ENCODE measurements at regions not wholly inside any gene's neighbourhood (a gene's known extent, or its start where the extent isn't known, plus 50 kb on each side); places are given as distances from the start of the nearest gene placed in this dataset.

DNA sequence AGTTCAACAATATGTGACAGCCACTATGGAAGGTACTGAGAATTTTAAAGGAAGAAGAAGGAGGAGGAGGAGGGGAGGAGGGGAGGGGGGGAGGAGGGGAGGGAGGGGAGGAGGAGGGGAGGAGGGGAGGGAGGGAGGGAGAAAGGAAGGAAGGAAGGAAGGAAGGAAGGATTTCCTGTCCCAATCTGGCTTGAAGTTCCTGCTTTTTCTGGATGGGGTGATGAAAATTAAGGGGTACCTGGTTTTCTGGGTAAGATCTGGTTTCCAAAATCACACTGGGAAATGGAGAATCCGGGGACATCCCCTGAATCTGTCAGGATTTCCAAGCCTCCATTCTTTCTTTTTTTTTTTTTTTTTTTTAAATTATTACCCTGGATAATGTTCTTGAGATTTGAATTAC is 271.8 kb downstream of the MTX2 start:
- DNase-seq (ENCODE audit: low read depth): no peak

DNA sequence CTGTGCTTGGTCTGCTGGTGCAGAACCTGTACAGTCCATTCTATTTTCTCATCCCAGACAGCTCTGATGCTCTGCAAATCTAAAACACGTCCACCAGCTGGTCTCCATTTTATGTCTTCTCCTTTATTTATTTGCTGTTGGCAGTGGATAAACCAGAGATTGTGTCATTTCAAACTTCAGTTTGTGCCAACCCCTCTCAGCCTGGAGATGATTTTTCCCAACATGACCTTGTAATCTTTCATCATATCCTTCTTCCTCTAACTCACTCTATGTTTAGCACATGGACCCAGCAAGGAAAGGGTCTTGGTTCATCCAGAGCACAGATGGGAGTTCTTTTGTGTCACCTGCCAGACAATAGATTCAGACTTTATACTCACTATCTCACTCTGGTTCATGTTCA is 273.2 kb downstream of the MTX2 start:
- DNase-seq (ENCODE audit: low read depth): no peak

DNA sequence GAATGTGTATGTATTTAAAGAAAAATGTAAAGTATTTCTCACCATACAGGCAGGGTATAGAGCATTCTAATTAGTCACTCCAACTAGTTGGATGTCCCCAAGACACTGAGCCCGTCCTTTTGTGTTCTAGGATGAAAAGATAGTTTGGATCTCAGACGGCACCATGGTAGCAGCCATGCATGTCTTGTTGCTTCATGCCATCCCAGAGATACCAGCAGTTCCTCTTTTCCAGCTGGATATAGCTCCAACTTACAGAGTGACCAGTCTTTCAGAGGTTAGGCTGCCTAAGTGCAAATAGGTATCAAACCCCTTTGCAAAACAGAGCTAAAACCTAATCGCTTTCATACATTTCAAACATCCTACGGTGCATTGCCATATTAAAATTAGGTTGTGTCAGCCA is 275.3 kb downstream of the MTX2 start:
- DNase-seq (ENCODE audit: low read depth): no peak

DNA sequence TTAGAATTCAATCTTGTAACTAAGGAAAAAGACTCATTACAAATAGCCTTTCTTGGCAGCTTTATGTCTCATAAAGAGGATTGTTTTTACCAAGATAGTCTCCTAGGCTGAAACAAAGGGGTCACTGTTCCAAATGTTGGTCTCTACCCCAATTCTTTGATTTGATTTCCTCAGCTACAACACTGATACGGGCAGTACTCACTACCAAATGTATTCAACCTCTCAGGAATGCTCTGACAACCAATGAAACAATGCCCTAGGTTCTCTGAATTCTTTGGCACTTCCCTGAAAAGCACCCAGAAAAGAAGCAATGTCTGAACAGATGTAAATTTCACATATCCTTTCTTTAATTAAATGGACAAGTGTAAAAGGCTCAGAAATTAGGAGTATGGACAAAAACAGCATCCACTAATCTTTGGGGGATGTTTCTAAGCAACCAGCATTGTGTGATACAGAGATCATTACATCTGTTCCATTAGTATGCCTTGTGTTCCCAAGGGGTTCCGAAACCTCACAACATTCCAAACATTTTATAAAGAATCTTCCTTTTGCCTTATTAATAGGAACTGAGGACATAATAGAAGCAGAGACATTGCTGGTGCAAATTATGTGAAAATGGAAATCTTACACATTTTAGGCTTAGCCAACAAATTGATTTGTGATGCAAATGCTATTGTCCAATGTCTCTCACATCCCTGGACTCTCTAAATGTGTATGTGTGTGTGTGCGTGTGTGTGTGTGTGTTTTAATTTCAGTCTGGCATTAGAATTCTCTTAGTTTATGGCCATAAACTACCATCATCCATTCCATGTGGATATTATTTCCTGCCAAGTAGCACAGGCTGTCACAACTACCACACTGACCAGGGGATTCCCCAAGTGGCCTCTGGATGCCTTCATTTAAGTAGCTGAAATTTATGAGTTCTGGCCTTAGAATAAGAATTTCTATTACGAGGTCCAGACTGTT is 276.0 kb downstream of the MTX2 start:
- no peak for DNase-seq (ENCODE audit: low read depth)

DNA sequence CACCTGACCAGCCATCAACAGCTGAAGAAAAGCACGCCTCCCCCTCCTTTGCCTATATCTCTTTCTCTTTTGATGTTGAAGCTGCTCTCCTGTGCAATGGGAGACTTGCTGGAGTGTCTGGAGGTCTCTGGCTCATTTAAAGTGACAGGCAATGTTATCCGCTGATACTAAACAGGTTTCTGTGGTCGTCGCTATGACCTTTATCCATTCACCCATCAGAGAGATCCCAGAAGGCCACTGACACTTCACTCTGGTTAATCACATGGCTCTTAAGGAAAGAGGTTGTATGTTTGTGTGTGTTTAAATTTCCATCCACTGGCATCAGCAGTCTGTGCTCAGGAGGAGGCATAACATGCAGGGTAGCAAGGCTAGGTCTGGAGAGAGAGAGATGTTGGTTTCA is 277.3 kb downstream of the MTX2 start:
- no peak for DNase-seq (ENCODE audit: low read depth)

DNA sequence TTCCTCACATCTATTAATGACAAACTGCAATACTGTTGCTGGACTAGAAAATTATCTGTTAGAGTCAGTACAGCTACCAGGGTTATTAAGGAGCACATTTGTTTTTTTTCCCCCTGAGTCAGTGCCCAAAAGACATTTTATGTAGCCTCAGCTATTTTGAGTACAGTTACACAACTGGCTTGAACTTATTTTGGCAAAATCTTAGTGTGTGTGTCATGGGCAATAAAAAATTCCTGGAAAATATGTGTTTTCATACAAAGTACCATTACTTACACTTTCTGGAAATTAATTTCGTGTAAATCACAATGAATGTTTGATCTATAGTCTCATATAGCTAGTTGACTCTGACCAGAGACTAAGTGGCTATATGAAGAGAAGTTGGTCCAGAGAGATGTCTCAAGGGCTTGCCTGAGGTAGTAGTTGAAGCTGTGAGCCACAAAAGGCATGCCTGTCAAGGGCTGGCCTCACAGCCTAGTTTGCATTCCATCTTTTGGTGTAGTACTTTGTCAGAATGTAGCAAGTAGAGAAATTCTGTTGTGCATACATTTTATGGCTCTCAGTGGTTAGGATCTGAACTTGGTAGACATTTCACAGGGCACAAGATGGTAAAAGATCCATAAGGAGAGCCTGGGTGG is 283.4 kb downstream of the MTX2 start:
- DNase-seq (ENCODE audit: low read depth): no peak

DNA sequence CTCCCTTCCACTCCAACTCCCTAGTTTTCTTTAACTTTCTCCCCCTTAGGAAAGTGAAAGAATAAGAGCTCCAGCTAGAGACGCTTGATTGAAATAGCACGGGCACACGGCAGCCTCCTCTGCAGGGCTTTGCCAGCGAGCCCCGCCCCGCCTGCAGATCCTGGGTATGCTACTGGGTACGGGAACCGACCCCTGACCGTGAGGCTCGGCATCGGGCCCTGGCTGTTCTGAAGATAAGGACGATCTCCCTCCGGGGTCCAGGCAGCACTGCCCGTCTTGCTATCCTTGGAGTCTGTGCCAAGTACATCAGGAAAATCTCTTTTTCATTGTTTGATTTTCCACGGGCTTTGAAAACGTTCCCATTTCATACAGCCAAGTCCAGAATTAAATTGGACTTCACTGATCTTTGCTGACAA is 284.5 kb downstream of the MTX2 start:
- DNase-seq (ENCODE audit: low read depth): no peak

DNA sequence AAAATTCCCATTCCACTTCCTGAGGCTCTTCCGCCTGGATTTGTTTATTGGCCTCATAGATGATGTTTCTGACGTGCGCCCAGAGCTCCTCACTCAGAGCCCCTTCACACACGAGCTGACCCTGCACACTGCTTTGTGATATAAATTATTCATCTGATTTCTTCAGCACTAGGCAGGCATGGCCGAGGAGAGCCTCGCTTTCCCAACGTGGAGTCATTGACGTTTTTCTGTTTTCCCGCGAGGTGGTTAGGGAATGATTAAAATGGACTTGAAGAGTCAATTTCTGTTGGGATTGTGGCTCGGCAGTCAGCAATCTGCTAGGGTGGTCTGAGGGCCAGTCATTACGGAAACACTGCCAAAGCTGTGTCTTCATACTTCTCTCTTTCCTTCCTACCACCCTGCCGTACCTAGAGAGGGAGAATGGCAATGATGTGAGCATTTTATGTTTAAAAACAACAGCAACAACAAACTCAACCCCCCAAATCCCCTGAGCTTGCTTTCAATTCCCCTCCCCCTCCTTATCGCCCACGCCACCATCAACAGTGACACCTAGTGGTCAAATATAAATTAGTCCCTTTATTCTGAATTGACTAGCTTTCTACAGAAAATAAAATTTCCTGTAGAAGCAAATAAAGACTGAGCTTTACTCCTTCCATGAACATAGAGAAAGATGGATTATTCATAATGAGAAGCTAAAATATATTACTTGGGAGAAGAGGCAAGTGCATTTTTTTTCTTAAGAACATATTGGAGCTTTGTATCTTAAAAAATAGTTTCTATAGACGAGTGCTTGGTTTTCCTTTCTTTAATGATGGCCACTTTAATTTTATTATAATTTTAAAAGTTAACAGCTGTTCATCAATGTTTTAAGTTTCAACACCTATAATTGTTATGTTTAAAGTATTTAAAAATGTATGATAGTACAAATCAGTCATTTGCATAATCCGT is 285.1 kb downstream of the MTX2 start:
- peak; percentile 71 for DNase-seq (ENCODE audit: low read depth)

DNA sequence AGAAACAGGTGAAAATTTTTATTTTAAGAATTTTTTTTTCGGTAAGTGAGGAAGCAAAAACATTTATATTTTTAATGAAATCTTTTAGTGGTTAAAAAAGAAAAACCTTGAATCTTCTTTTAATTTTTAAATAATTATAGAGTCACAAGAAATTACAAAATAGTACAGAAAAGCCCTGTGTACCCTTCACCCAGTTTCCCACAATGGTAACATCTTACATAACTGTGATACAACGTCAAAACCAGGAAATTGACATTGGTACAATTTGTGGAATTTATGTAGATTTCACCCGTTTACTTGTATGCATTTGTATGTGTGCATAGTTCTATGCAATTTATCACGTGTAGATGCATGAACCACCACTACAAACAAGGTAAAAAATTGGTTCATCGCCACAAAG is 285.9 kb downstream of the MTX2 start:
- DNase-seq (ENCODE audit: low read depth): no peak

DNA sequence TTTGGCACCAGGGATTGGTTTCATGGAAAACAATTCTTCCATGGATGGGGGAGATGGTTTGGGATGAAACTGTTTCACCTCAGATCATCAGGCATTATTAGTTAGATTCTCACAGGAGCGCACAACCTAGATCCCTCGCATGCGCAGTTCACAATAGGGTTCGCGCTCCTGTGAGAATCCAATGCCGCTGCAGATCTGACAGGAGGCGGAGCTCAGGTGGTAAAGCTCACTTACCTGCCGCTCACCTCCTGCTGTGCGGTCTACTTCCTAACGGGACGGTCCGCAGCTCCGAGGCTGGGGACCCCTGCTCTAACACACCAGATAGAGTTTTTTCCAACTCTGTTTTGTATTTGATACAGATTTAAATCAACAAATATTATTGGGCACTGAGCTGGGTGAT is 286.5 kb downstream of the MTX2 start:
- DNase-seq (ENCODE audit: low read depth): no peak

DNA sequence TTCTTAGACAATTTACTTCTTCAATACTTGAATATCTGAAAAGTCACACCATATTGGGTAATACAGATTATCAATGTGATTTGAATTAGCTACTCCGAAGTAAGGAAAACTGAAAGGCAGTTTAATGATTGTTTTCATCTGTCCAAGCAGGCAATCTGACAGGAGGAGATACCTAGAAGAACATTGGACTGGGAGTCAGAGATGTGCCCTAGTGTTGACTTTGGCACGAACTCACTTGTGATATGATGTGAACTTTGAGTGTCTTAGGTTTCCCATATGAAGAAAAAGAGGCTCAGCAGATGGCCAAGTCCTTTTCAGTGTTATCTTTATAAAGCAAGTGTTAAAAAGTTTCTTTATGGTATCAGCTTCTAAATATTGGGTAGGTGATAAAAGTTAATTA is 287.1 kb downstream of the MTX2 start:
- no peak for DNase-seq (ENCODE audit: low read depth)

DNA sequence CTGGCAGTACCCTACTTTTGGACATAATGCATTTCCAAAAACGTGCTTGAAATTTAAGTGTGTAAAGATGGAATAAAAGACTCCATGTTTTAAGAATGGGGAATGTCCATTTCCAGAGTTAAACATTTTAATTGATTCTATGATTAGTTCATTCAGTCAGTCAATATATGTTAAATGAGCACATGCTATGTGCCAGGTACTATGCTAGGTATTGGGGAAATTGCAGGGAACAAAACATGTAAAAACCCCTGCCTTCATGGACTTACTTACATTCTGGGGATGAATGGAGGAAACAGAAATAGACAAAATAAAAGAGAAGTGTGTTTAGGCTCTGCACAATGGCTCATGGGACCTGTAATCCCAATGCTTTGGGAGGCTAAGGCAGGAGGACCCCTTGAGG is 288.6 kb downstream of the MTX2 start:
- no peak for DNase-seq (ENCODE audit: low read depth)

DNA sequence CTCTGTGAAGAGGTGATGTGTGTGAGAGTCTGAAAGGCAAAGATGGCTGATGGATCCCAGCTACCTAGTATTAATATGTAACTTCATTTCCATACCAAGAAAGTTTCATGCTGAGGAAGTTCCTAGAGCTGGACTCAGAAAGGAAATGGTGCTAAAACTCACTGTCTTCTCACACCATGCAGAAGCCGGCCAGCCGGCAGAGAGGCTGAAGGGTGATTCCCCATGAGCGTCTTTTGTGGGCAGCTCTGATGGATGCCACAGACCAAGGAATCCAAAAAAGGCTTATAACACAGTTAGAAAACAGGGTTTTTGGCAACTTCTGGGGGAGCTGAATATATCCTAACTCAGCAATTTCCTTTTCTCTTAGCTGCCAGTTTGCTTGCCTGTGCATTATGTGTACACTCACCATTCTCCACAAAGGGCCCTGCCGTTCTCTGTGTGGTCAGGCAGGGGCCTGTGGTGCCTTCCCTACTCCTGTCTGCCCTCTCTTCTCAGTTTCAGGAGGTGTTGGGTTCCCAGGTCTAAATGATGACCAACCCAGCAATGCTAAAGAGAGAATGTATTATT is 289.4 kb downstream of the MTX2 start:
- DNase-seq (ENCODE audit: low read depth): no peak

DNA sequence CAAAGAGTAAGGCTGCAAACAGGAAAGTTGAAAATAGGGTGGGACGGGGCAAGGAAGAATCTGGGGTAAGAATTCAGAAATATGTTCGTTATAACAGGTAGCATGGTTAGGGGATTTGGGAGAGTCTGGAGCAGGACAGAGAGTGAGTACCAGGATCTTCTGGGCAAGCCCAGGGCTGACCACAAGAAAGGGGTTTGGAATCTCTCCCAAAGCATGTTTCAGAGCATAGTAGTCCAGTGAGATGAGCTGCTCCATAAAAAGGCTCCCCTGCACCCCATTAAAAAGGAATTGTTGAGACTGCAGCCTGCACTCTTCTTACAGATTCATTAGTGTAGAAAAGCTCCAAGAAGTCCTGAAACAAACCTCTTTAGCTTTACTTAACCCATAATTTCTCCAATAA is 291.1 kb downstream of the MTX2 start:
- no peak for DNase-seq (ENCODE audit: low read depth)

DNA sequence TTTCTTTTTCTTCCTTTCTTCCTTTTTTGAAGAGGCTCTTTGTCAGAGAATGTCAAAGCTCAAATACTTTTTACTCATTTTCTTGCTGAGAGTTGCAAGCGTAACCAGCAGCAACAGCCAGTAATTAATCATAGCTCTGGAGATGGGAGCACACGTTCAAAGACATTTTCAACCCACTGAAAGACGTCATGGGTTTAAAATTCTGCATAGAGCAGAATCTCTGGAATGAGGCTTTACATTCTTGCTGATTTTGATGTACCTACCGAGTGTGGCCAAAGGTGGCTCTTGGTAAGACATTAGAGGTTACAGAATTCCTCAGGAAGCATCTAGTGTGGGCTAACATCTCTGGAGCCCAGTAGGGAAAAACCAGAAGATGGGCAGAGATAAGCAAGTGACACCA is 292.5 kb downstream of the MTX2 start:
- no peak for DNase-seq (ENCODE audit: low read depth)

DNA sequence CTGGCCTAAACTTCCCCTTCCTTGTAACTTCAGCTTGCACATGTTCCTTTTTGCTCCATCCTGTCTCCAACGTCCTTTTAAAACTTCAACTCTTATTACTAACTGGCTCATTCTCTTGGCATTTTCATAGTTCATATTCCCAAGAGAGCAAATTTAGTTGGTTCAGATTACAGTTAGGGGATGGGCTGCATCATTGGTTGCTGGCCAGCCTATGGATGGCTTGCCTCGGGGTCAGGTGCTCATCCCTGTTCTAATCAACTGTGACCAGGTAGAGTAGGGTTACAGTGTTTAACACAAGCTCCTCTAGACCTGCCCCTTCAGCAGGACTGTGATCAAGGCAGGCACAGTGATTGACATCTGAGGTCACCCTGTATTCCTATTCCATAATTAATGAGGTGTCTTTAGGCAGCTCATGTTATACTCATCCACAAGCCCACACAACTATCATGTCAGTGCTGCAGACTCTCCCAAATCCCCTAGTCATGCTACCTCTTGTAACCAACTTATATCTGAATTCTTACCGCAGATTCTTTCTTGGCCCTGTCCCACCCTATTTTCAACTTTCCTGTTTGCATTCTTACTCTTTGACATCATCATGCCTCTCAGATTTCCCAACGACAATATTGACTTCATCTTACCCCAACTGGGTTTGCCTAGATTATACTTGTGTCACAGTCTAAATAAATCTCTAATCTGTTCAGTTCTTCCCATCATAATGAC is 293.3 kb downstream of the MTX2 start:
- no peak for DNase-seq (ENCODE audit: low read depth)

DNA sequence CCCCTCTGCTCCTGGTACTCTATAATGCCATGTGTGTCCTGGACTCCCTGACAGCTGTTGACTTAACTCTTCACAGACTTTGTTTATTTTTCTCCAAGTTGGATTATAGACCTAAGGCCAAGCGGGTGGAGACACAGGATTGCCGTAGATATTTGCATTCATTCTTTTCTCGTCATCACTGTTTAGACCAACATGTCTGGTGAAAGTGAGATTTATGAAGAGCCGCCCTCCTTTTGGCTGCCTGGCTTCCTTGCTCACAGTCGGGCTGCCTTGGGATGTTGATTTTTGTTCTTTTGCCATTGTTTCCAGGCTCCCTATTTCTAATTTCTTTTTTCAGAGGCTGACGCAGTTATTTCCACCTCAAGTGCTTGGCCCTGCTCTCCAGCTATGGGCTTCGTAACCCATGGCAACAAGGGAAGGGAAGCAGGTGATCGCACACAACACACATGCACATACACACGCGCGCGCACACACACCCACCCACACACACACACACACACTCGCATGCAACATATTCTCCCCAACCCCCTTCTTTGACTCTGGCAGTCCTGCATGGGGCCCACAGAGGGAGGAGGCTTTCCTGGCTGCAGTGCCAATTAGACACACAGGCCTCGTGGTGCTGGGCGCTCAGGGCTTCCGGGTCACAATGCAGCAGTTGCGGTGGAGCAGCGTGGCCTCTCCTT is 296.5 kb downstream of the MTX2 start:
- DNase-seq (ENCODE audit: low read depth): peak; percentile 83

DNA sequence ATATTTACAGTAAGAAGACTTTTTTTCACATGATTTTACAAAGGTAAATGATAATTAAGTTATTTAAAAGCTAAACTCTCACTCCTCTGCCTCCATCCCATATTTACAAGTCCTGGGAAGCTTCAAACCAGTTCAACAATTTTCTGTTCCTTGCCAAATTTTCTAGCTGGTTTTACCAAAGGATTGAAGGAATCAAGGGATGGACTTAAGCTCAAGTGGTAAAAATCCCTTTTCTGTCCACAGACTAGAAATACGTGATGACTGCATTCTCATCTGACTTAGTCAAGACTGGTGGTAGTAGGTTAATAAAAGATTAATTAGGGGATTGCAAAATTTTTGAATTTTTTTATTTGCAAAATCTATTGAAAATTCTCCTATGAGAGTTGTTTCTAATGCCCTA is 297.3 kb downstream of the MTX2 start:
- DNase-seq (ENCODE audit: low read depth): no peak

DNA sequence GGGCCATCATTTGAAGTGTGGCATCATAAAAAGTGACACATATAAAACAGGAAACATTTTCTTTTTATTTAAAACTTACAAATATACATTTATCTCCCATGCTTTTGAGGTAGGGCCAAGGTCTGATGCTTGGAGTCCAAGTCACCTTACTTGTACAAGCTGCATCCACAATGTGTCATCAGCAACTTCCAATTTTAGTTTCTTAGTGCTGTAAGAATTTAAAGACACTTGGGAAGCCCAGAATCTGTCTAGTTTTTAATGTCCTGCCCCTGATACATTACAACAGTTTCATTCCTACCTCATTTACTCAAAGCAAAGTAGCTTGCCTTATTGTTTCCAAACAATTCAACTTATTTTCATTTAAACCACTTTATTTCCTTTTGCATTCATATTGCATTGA is 297.7 kb downstream of the MTX2 start:
- DNase-seq (ENCODE audit: low read depth): no peak

DNA sequence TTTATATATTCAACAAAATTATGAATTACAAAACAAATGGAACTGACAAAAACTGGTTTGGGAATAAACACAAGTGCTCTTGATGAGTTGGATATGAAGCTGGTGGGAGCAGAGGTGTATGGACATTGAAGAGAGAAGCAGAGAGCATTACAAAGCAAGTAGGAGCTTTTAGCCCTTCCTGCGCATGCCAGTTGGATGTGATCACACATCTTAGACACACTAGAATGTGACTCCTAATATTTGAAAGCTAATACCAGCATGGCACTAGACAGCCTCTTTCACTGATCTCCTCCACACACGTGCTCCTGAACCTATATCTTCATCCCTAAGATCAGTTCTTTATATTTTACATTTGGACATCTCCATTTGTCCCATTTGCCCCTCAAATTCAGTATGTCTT is 298.1 kb downstream of the MTX2 start:
- no peak for DNase-seq (ENCODE audit: low read depth)

DNA sequence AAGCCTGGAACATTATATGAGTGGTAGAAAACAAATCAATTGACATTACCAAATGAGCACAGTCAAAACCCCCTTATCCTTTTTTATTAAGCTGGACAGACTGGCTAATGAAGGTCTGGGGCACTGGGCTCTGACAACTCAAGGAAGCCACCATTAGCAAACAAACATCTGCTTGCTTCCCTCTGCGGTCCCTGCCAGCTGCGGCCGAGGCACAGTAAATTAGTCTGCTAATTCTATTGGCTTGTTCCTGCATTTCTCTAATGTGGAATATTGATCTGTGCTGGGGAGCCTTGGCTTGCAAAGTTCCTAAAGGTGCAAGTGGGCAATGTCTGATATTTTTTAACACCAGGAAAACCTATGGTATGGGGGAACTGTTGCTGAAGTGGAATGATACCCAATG is 300.3 kb downstream of the MTX2 start:
- no peak for DNase-seq (ENCODE audit: low read depth)
